Mesenchymal stem cell (in vitro differentiated cells and primary cell): ENCODE measurements at regions not wholly inside any gene's neighbourhood (a gene's known extent, or its start where the extent isn't known, plus 50 kb on each side); places are given as distances from the start of the nearest gene placed in this dataset.

Experiments
- DNase-seq: peaks from one replicate; pipeline ENCODE4 v3.0.0-alpha.2; 2013
- H2AFZ ChIP-seq: one replicate; pipeline ENCODE4 v1.6.1; 2013; ENCODE audit warnings: low read depth, mild to moderate bottlenecking, control low read depth, inconsistent platforms, low read length, moderate library complexity
- H2AK5ac ChIP-seq: 2 replicates; pipeline ENCODE4 v1.6.1; 2013; ENCODE audit warnings: low read length, moderate library complexity, mild to moderate bottlenecking, inconsistent platforms; ENCODE audit not compliant: severe bottlenecking
- H2BK120ac ChIP-seq: one replicate; pipeline ENCODE4 v1.6.1; 2013; ENCODE audit warnings: low read depth, mild to moderate bottlenecking, inconsistent platforms, low read length, moderate library complexity
- H2BK12ac ChIP-seq, 2 experiments: one replicate each; pipeline ENCODE4 v1.6.1; 2013; ENCODE audit warnings: inconsistent platforms in 2 of 2, low read length in 2 of 2, mild to moderate bottlenecking in 2 of 2, moderate library complexity in 2 of 2, control low read depth in 1 of 2
- H2BK15ac ChIP-seq: one replicate; pipeline ENCODE4 v1.6.1; 2013; ENCODE audit warnings: mild to moderate bottlenecking, low read depth, inconsistent platforms; ENCODE audit not compliant: poor library complexity, severe bottlenecking
- H2BK5ac ChIP-seq: 2 replicates; pipeline ENCODE4 v1.6.1; 2013; ENCODE audit warnings: low read depth, mild to moderate bottlenecking, low read length, control low read depth, inconsistent platforms; ENCODE audit not compliant: poor library complexity, severe bottlenecking
- H3K14ac ChIP-seq, 2 experiments: one replicate each; pipeline ENCODE4 v1.6.1; 2013; ENCODE audit warnings: inconsistent platforms in 2 of 2, low read length in 2 of 2, control low read depth in 1 of 2, mild to moderate bottlenecking in 1 of 2, moderate library complexity in 1 of 2
- H3K18ac ChIP-seq, 2 experiments: one replicate each; pipeline ENCODE4 v1.6.1; 2013; ENCODE audit warnings: inconsistent platforms in 2 of 2, low read length in 2 of 2, control low read depth in 1 of 2, low read depth in 1 of 2, mild to moderate bottlenecking in 1 of 2
- H3K23ac ChIP-seq, 2 experiments: one replicate each; pipeline ENCODE4 v1.6.1; 2013; ENCODE audit warnings: inconsistent platforms in 2 of 2, low read length in 2 of 2, mild to moderate bottlenecking in 2 of 2, moderate library complexity in 2 of 2, control low read depth in 1 of 2
- H3K27ac ChIP-seq: 2 replicates; pipeline ENCODE4 v1.5.1; 2013; ENCODE audit warnings: mild to moderate bottlenecking, moderate library complexity, low read length, control low read depth, inconsistent platforms; ENCODE audit not compliant: poor library complexity, severe bottlenecking
- H3K27me3 ChIP-seq, 2 experiments: 2 replicates each; pipeline versions ENCODE4 v1.6.1 to v1.7.0; 2013; ENCODE audit warnings: low read length in 2 of 2, mild to moderate bottlenecking in 2 of 2, moderate library complexity in 2 of 2, control low read depth in 1 of 2, inconsistent platforms in 1 of 2; ENCODE audit not compliant: control insufficient read depth in 1 of 2, insufficient read depth in 1 of 2
- H3K36me3 ChIP-seq, 2 experiments: 2 replicates each; pipeline versions ENCODE4 v1.6.1 to v1.7.0; 2013; ENCODE audit warnings: low read length in 2 of 2, control low read depth in 1 of 2, inconsistent platforms in 1 of 2, low read depth in 1 of 2, mild to moderate bottlenecking in 1 of 2; ENCODE audit not compliant: insufficient read depth in 2 of 2, control insufficient read depth in 1 of 2
- H3K4ac ChIP-seq, 2 experiments: one replicate each; pipeline ENCODE4 v1.6.1; 2013; ENCODE audit warnings: inconsistent platforms in 2 of 2, low read length in 2 of 2, mild to moderate bottlenecking in 2 of 2, moderate library complexity in 2 of 2, control low read depth in 1 of 2, low read depth in 1 of 2
- H3K4me1 ChIP-seq: 2 replicates; pipeline ENCODE4 v1.6.1; 2013; ENCODE audit warnings: low read depth, low read length, control low read depth; ENCODE audit not compliant: control insufficient read depth, insufficient read depth
- H3K4me2 ChIP-seq: 2 replicates; pipeline ENCODE4 v1.6.1; 2013; ENCODE audit warnings: low read length, mild to moderate bottlenecking, inconsistent platforms; ENCODE audit not compliant: poor library complexity, severe bottlenecking
- H3K4me3 ChIP-seq, 2 experiments: 2 replicates each; pipeline versions ENCODE4 v1.5.1 to v1.7.0; 2013; ENCODE audit warnings: low read length in 2 of 2, mild to moderate bottlenecking in 2 of 2, control low read depth in 1 of 2, low read depth in 1 of 2; ENCODE audit not compliant: insufficient read depth in 1 of 2
- H3K79me1 ChIP-seq: replicated peaks from 2 replicates; pipeline ENCODE4 v1.6.1; 2013; ENCODE audit warnings: mild to moderate bottlenecking, control low read depth, low read length, inconsistent platforms; ENCODE audit not compliant: poor library complexity, severe bottlenecking
- H3K9ac ChIP-seq: 2 replicates; pipeline ENCODE4 v1.7.0; 2013; ENCODE audit warnings: mild to moderate bottlenecking, low read length, moderate library complexity
- H3K9me3 ChIP-seq: 2 replicates; pipeline ENCODE4 v1.7.0; 2013; ENCODE audit warnings: mild to moderate bottlenecking, low read length; ENCODE audit not compliant: control insufficient read depth
- H4K8ac ChIP-seq: one replicate; pipeline ENCODE4 v1.6.1; 2013; ENCODE audit warnings: inconsistent platforms, mild to moderate bottlenecking, low read length, moderate library complexity
- H4K91ac ChIP-seq: one replicate; pipeline ENCODE4 v1.6.1; 2013; ENCODE audit warnings: mild to moderate bottlenecking, low read length, inconsistent platforms
- WGBS: methylation state at CpG from one replicate; pipeline ENCODE4 v1.1.7; 2013; ENCODE audit warnings: mixed read lengths; 5-methylcytosine and 5-hydroxymethylcytosine counted together

GRCh38 chr3:171951597-171951996, 87.8 kb upstream of the FNDC3B start:
- no peak overlapping the region for H4K8ac ChIP-seq
- no peak overlapping the region for H2BK12ac ChIP-seq
- WGBS = 100% methylated on average over 1 of the region's 1 CpG

GRCh38 chr3:171953301-171954022, 85.9 kb upstream of the FNDC3B start:
- H3K9ac ChIP-seq = no peak overlapping the region

More at GRCh38 chr3:171951597-171951996, 87.8 kb upstream of the FNDC3B start:
- H3K9ac ChIP-seq = no peak overlapping the region
- no peak overlapping the region for H3K14ac ChIP-seq
- no peak for DNase-seq
- no peak overlapping the region for H3K23ac ChIP-seq
- H2BK5ac ChIP-seq = no peak overlapping the region
- no peaks in the 10 kb centered on the region for H3K9me3 ChIP-seq
- H3K79me1 ChIP-seq = no peaks in the 10 kb centered on the region
- H3K18ac ChIP-seq = no peak overlapping the region
- no peak overlapping the region for H3K4me2 ChIP-seq
- H4K91ac ChIP-seq = no peak overlapping the region
- peaks cover 3% of the 10 kb centered on the region for H3K4me1 ChIP-seq
- no peak overlapping the region for H3K4me3 ChIP-seq
- no peak overlapping the region for H2AFZ ChIP-seq
- H3K36me3 ChIP-seq = no peaks in the 10 kb centered on the region
- no peaks in the 10 kb centered on the region for H3K27me3 ChIP-seq
- H2AK5ac ChIP-seq = no peak overlapping the region
- H3K4ac ChIP-seq = no peak overlapping the region
- no peak overlapping the region for H2BK120ac ChIP-seq
- H2BK15ac ChIP-seq = no peak overlapping the region
- H3K27ac ChIP-seq = no peak overlapping the region

GRCh38 chr3:171954690-171955383, 84.5 kb upstream of the FNDC3B start:
- Histone ChIP-seq H3K18ac (no peak overlapping the region), H3K4me2 (no peak overlapping the region), H3K27ac (no peak overlapping the region), H3K14ac (no peak overlapping the region), H2BK12ac (no peak overlapping the region), H3K36me3 (no peaks in the 10 kb centered on the region), H4K91ac (no peak overlapping the region), H3K27me3 (no peaks in the 10 kb centered on the region), H2AK5ac (no peak overlapping the region), H3K4ac (no peak overlapping the region), H2AFZ (no peak overlapping the region), H3K9ac (no peak overlapping the region), H3K23ac (no peak overlapping the region), H2BK120ac (no peak overlapping the region), H2BK5ac (no peak overlapping the region), H3K9me3 (no peaks in the 10 kb centered on the region), H2BK15ac (no peak overlapping the region), H4K8ac (no peak overlapping the region), H3K4me1 (no peaks in the 10 kb centered on the region), H3K79me1 (no peaks in the 10 kb centered on the region), H3K4me3 (no peak overlapping the region)
- peak; percentile 26 for DNase-seq
- WGBS = 95% methylated on average over 5 of the region's 6 CpGs

More at GRCh38 chr3:171953301-171954022, 85.9 kb upstream of the FNDC3B start:
- no peak overlapping the region for H3K4ac ChIP-seq
- H2BK12ac ChIP-seq = peak overlapping the region in 1 of 2 experiments; percentile 42
- no peak overlapping the region for H2AK5ac ChIP-seq
- no peak overlapping the region for H3K23ac ChIP-seq
- no peak overlapping the region for H4K91ac ChIP-seq
- no peaks in the 10 kb centered on the region for H3K27me3 ChIP-seq
- H3K4me2 ChIP-seq = no peak overlapping the region
- DNase-seq = peak; percentile 44
- no peak overlapping the region for H3K27ac ChIP-seq
- H3K14ac ChIP-seq = no peak overlapping the region
- whole genome bisulfite sequencing = 91% methylated on average over 6 of the region's 7 CpGs
- H4K8ac ChIP-seq = no peak overlapping the region
- no peaks in the 10 kb centered on the region for H3K9me3 ChIP-seq
- no peak overlapping the region for H2BK15ac ChIP-seq
- H3K36me3 ChIP-seq = no peaks in the 10 kb centered on the region
- H2AFZ ChIP-seq = no peak overlapping the region
- H2BK120ac ChIP-seq = no peak overlapping the region
- peak overlapping the region in 1 of 2 experiments; percentile 73 for H3K18ac ChIP-seq
- H2BK5ac ChIP-seq = no peak overlapping the region
- no peak overlapping the region for H3K4me3 ChIP-seq
- H3K4me1 ChIP-seq = peaks cover 3% of the 10 kb centered on the region
- no peaks in the 10 kb centered on the region for H3K79me1 ChIP-seq

GRCh38 chr3:171955598-171955997, 83.8 kb upstream of the FNDC3B start:
- WGBS = 100% methylated on average over 1 of the region's 3 CpGs
- no peak overlapping the region for H2BK5ac ChIP-seq
- no peak for DNase-seq

More at GRCh38 chr3:171955598-171955997, 83.8 kb upstream of the FNDC3B start:
- Histone ChIP-seq H3K4ac (no peak overlapping the region), H3K36me3 (no peaks in the 10 kb centered on the region), H4K8ac (no peak overlapping the region), H3K79me1 (no peaks in the 10 kb centered on the region), H2BK12ac (no peak overlapping the region), H3K9ac (no peak overlapping the region), H2AK5ac (no peak overlapping the region), H3K9me3 (no peaks in the 10 kb centered on the region), H3K27ac (no peak overlapping the region), H3K18ac (no peak overlapping the region), H3K4me3 (no peak overlapping the region), H2BK15ac (no peak overlapping the region), H2AFZ (no peak overlapping the region), H4K91ac (no peak overlapping the region), H3K4me2 (no peak overlapping the region), H3K14ac (no peak overlapping the region), H2BK120ac (no peak overlapping the region), H3K27me3 (no peaks in the 10 kb centered on the region), H3K4me1 (no peaks in the 10 kb centered on the region), H3K23ac (no peak overlapping the region)
